Right lobe of liver (tissue), 4 donors: ENCODE measurements at regions not wholly inside any gene's neighbourhood (a gene's known extent, or its start where the extent isn't known, plus 50 kb on each side); places are given as distances from the start of the nearest gene placed in this dataset.
"Not testable (repeated sequence)": the region's sequence is repeated elsewhere in the genome, so short reads cannot be mapped to it uniquely, and the experiment has no call there.

ENCODE experiments used
- POLR2A ChIP-seq: fragments of 450-650 bp; IDR thresholded peaks from one replicate; pipeline ENCODE4 v1.6.1; 2017; ENCODE audit warnings: antibody characterized with exemption, mild to moderate bottlenecking
- TF ChIP-seq, protein P1 (sequence below), 4 donors: fragments of 200-600 bp in 3 of 4; fragments of 450-650 bp in 1 of 4; IDR thresholded peaks; one replicate each; pipeline versions ENCODE4 v1.5.1 to v1.8.0; 2016 to 2022; ENCODE audit warnings: antibody characterized with exemption in 4 of 4, mild to moderate bottlenecking in 2 of 4
- donor health status: DM: no; HTN: no; CAD: no.
- donor health status: DM: no; HTN: no; CAD: no.
- donor health status: DM: no; HTN: yes; CAD: no.

DNA sequence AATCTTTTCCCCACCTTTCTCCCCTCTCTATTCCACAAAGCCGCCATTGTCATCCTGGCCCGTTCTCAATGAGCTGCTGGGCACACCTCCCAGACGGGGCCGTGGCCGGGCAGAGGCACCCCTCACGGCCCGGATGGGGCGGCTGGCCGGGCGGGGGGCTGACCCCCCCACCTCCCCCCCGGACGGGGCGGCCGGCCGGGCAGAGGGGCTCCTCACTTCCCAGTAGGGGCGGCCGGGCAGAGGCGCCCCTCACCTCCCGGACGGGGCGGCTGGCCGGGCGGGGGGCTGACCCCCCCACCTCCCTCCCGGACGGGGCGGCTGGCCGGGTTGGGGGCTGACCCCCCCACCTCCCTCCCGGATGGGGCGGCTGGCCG, 85.6 kb downstream of the OR2B2 start:
- TF ChIP-seq, protein P1, sequence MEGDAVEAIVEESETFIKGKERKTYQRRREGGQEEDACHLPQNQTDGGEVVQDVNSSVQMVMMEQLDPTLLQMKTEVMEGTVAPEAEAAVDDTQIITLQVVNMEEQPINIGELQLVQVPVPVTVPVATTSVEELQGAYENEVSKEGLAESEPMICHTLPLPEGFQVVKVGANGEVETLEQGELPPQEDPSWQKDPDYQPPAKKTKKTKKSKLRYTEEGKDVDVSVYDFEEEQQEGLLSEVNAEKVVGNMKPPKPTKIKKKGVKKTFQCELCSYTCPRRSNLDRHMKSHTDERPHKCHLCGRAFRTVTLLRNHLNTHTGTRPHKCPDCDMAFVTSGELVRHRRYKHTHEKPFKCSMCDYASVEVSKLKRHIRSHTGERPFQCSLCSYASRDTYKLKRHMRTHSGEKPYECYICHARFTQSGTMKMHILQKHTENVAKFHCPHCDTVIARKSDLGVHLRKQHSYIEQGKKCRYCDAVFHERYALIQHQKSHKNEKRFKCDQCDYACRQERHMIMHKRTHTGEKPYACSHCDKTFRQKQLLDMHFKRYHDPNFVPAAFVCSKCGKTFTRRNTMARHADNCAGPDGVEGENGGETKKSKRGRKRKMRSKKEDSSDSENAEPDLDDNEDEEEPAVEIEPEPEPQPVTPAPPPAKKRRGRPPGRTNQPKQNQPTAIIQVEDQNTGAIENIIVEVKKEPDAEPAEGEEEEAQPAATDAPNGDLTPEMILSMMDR (IDR thresholded peaks at IDR 0.05) = not testable (repeated sequence)
- not testable (repeated sequence) for TF ChIP-seq POLR2A
